NCI-H460 (cell line): ENCODE measurements at regions not wholly inside any gene's neighbourhood (a gene's known extent, or its start where the extent isn't known, plus 50 kb on each side); places are given as distances from the start of the nearest gene placed in this dataset.
"Not testable (repeated sequence)": the region's sequence is repeated elsewhere in the genome, so short reads cannot be mapped to it uniquely, and the experiment has no call there.

Source experiments
- DNase-seq: peaks from one replicate; pipeline ENCODE4 v3.0.0-alpha.2; 2016; ENCODE audit warnings: low read depth; ENCODE audit errors: extremely low read depth

- no peak for DNase-seq
Measured at GRCh38 chrX:120753413-120754251, 122.0 kb downstream of the CT47B1 start.

- DNase-seq = no peak
Measured at GRCh38 chrX:120752431-120753082, 122.7 kb upstream of the C1GALT1C1 start.

- no peak for DNase-seq
Measured at GRCh38 chrX:120751683-120752082, 121.8 kb upstream of the C1GALT1C1 start.

GRCh38 chrX:120750381-120750780 lies 120.5 kb upstream of the C1GALT1C1 start:
- DNase-seq = no peak

- no peak for DNase-seq
Measured at GRCh38 chrX:120749141-120749846, 119.4 kb upstream of the C1GALT1C1 start.

- DNase-seq = no peak
Measured at GRCh38 chrX:120746153-120746552, 116.3 kb upstream of the C1GALT1C1 start.

GRCh38 chrX:120742946-120743665 lies 113.3 kb upstream of the C1GALT1C1 start:
- no peak for DNase-seq

- no peak for DNase-seq
Measured at GRCh38 chrX:120741452-120741851, 111.6 kb upstream of the C1GALT1C1 start.

- DNase-seq = no peak
Measured at GRCh38 chrX:120740072-120740471, 110.2 kb upstream of the C1GALT1C1 start.

- no peak for DNase-seq
Measured at GRCh38 chrX:120739300-120739699, 109.4 kb upstream of the C1GALT1C1 start.

- DNase-seq = no peak
Measured at GRCh38 chrX:120736989-120737388, 107.1 kb upstream of the C1GALT1C1 start.

- no peak for DNase-seq
Measured at GRCh38 chrX:120735966-120736365, 106.1 kb upstream of the C1GALT1C1 start.

- DNase-seq = no peak
Measured at GRCh38 chrX:120732879-120733278, 103.0 kb upstream of the C1GALT1C1 start.

- no peak for DNase-seq
Measured at GRCh38 chrX:120732461-120732860, 102.6 kb upstream of the C1GALT1C1 start.

GRCh38 chrX:120731386-120731785 lies 101.5 kb upstream of the C1GALT1C1 start:
- DNase-seq = no peak

GRCh38 chrX:120729506-120730255 lies 99.8 kb upstream of the C1GALT1C1 start:
- DNase-seq = not testable (repeated sequence)

- no peak for DNase-seq
Measured at GRCh38 chrX:120727911-120728310, 98.1 kb upstream of the C1GALT1C1 start.

- no peak for DNase-seq
Measured at GRCh38 chrX:120727452-120727851, 97.6 kb upstream of the C1GALT1C1 start.

GRCh38 chrX:120726294-120726693 lies 96.4 kb upstream of the C1GALT1C1 start:
- no peak for DNase-seq

- no peak for DNase-seq
Measured at GRCh38 chrX:120725874-120726273, 96.0 kb upstream of the C1GALT1C1 start.
